Effector memory CD8-positive, alpha-beta T cell (primary cell): ENCODE measurements at regions not wholly inside any gene's neighbourhood (a gene's known extent, or its start where the extent isn't known, plus 50 kb on each side); places are given as distances from the start of the nearest gene placed in this dataset.
"Not testable (repeated sequence)": the region's sequence is repeated elsewhere in the genome, so short reads cannot be mapped to it uniquely, and the experiment has no call there.

Experiments used
- ATAC-seq: fragments of 150-1000 bp; cut with Tn5 transposase; replicated peaks from 2 replicates; pipeline ENCODE4 v1.10.0; 2021; ENCODE audit warnings: mild to moderate bottlenecking, moderate library complexity
- DNase-seq, 3 experiments: peaks; one replicate each; pipeline ENCODE4 v3.0.0; 2021
- H3K27ac Mint-ChIP-seq, 2 donors: one replicate each; pipeline ENCODE4 v1.8.0; 2022; ENCODE audit warnings: mild to moderate bottlenecking in 2 of 2, mixed read lengths in 2 of 2, moderate library complexity in 2 of 2
- H3K27me3 Mint-ChIP-seq, 2 donors: one replicate each; pipeline ENCODE4 v1.8.0; 2022; ENCODE audit warnings: mixed read lengths in 2 of 2
- H3K36me3 Mint-ChIP-seq: one replicate; pipeline ENCODE4 v1.8.0; 2022; ENCODE audit warnings: mild to moderate bottlenecking, moderate library complexity, mixed read lengths; ENCODE audit not compliant: insufficient read depth
- H3K4me1 Mint-ChIP-seq, 2 donors: one replicate each; pipeline ENCODE4 v1.8.0; 2022; ENCODE audit warnings: low read depth in 2 of 2, mixed read lengths in 2 of 2
- H3K4me3 Mint-ChIP-seq, 2 donors: one replicate each; pipeline ENCODE4 v1.8.0; 2022; ENCODE audit warnings: mild to moderate bottlenecking in 2 of 2, mixed read lengths in 2 of 2, moderate library complexity in 2 of 2
- H3K9me3 Mint-ChIP-seq, 2 donors: one replicate each; pipeline ENCODE4 v1.8.0; 2022; ENCODE audit warnings: mixed read lengths in 2 of 2

DNA sequence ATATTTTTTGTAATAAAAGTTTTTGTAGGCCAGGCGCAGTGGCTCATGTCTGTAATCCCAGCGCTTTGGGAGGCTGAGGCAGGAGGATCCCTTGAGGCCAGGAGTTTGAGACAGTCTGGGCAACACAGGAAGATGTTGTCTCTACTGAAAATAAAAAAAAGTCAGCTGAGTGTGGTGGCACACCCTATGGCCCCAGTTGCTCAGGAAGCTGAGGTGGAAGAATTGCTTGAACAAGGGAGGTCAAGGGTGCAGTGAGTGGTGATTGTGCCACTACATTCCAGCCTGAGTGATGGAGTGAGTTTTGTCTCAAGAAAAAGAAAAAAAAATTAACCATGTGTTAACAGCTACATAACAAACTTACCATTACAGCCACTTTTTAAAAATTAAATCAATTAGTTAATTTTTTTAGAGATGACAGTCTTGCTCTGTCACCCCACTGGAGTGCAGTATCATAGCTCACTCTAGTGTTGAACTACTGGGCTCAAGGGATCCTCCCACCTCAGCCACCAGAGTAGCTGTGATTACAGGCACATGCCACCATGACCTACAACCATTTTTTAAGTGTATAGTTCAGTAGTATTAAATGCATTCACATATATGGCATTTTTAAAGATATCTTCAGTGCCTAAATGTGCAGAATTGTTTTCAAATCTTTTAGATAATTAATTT is 67.2 kb upstream of the ACYP2 start:
- ATAC-seq (peak; percentile 84), DNase-seq (no peak)
- H3K4me3 Mint-ChIP-seq = no peak overlapping the region
- peaks cover 0 to 3% of the 10 kb centered on the region in 2 donors for H3K9me3 Mint-ChIP-seq
- peaks cover 3% of the 10 kb centered on the region for H3K36me3 Mint-ChIP-seq
- H3K27me3 Mint-ChIP-seq = no peaks in the 10 kb centered on the region
- H3K27ac Mint-ChIP-seq = peak overlapping the region in 1 of 2 donors; percentile 55
- H3K4me1 Mint-ChIP-seq = peaks cover 6 to 30% of the 10 kb centered on the region in 2 donors

DNA sequence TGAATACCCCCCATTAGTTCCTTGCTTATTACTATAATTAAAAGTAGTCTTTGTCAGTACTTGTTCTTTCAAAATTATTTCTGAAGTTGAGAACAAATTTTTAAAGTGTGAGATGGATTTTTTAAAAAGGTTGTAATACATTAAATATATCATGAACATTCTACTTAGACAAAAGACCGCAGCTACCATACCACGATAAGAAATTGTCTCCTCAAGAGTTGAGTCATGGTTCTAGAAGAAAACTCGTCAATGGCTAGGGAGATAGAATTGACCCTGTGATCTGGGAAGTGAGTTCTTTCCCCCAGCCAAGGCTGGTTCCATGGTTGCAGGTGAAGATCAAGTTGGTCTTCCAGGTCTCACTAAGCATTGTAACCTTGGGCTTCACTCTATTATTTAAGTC is 67.8 kb upstream of the ACYP2 start:
- ATAC-seq (no peak), DNase-seq (no peak)
- H3K36me3 Mint-ChIP-seq = peaks cover 3% of the 10 kb centered on the region
- H3K4me3 Mint-ChIP-seq = no peak overlapping the region
- no peaks in the 10 kb centered on the region for H3K27me3 Mint-ChIP-seq
- peaks cover 0 to 3% of the 10 kb centered on the region in 2 donors for H3K9me3 Mint-ChIP-seq
- H3K4me1 Mint-ChIP-seq = peaks cover 4 to 24% of the 10 kb centered on the region in 2 donors
- no peak overlapping the region for H3K27ac Mint-ChIP-seq

DNA sequence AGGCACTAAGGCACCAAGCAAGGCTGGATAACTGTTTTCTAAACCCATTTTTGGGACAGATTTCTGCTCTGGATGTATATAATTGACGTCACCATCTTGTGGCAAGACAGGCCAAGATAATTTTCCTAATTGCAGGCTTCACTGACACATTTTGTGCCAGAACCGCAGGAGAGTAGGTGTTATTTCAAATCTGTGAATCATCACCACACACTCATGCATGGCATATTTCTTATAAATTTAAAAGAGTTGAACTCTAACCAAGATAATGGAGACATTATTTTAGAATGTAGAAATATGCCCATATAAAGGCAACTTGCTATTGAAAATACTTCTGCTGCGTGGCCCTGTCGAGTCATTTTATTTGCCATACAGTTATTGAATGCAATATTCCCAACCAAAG is 68.3 kb upstream of the ACYP2 start:
- peak overlapping the region in 1 of 2 donors; percentile 15 for H3K27ac Mint-ChIP-seq
- DNase-seq (no peak), ATAC-seq (peak; percentile 55)
- peaks cover 3% of the 10 kb centered on the region for H3K36me3 Mint-ChIP-seq
- no peaks in the 10 kb centered on the region for H3K27me3 Mint-ChIP-seq
- peaks cover 0 to 3% of the 10 kb centered on the region in 2 donors for H3K9me3 Mint-ChIP-seq
- H3K4me3 Mint-ChIP-seq = no peak overlapping the region
- H3K4me1 Mint-ChIP-seq = peaks cover 4 to 22% of the 10 kb centered on the region in 2 donors

DNA sequence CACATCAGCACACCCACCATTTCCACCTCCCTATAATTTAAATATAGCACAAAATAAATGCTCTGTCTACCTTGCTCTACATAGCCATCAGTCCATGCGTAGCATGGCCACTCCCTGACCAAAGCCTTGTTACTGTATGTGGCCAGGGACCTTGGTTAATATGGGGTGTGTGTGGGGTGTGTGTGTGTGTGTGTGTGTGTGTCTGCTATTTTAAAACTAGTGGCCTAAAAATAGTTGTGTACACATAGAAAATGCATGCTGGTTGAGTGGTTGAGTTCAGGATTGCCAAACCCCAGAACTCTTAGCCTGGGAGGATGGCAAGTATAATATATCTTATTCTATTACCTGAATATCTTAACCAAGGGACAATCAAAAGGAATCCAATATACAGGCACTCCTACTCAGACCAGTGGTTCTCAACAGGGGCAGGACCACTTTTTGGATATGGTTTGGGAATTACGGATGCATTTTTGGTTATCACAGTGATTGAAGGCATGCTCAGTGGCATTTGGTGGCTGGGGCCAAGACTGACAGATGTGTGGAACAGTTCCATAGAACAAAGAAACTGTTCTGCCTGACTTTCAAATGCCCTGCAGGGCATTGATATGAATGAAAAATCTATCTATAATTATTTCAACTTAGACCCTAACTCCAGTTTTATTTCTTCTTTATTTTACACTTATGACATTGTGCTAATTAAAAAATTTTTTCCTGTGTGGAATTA is 72.3 kb upstream of the PSME4 start:
- no peak for DNase-seq
- Mint-ChIP-seq H3K27me3 (no peaks in the 10 kb centered on the region), H3K4me3 (no peak overlapping the region), H3K36me3 (peaks cover 2% of the 10 kb centered on the region), H3K4me1 (peaks cover under 1 to 11% of the 10 kb centered on the region in 2 donors), H3K9me3 (peaks cover 0 to 3% of the 10 kb centered on the region in 2 donors), H3K27ac (no peak overlapping the region)
- no peak for ATAC-seq

DNA sequence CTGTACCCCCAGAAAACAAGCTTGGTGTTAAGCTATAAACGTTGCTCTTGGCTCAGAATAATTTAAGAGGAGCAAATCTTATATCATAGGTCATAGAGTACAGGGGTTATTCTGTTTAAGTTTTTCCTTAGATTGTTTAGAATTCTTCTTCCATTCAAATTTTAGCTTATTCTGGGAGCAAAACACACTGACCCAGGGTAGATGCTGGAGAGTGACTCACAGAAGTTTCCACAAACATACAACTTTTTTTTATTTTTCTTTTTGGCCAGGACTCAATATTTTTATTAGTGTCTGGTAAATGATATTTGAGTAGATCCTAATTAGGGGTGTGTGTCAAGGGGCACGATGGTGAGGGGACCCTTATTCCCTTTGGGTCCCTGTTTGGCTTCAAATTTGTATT is 71.5 kb upstream of the PSME4 start:
- Mint-ChIP-seq H3K27me3 (no peaks in the 10 kb centered on the region), H3K4me3 (no peak overlapping the region), H3K4me1 (peaks cover 0 to 5% of the 10 kb centered on the region in 2 donors), H3K9me3 (peaks cover 0 to 3% of the 10 kb centered on the region in 2 donors), H3K27ac (no peak overlapping the region), H3K36me3 (no peaks in the 10 kb centered on the region)
- DNase-seq = no peak
- ATAC-seq = no peak

DNA sequence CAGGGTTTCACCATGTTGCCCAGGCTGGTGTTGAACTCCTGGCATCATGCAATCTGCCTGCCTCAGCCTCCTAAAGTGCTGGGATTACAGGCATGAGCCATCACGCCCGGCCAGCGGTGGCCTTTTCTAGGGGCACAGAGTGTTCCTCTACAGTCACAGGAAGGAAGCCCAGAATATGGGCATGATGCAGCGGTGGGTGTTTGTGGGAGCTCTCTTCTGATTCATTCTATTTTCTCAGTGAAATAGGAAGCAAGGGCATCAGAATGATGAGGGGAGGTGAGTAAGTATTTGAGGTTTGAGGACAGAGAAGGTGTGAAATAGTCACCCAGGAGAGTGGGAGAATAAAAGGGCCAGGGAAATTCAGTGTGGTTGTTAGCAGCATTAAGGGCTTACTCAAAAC is 70.3 kb upstream of the PSME4 start:
- Mint-ChIP-seq H3K36me3 (no peaks in the 10 kb centered on the region), H3K27ac (no peak overlapping the region), H3K27me3 (no peaks in the 10 kb centered on the region), H3K9me3 (peaks cover 0 to 3% of the 10 kb centered on the region in 2 donors), H3K4me1 (no peaks in the 10 kb centered on the region), H3K4me3 (no peak overlapping the region)
- ATAC-seq = peak; percentile 89
- DNase-seq = peak; percentile 6 to 10 (median 7)

DNA sequence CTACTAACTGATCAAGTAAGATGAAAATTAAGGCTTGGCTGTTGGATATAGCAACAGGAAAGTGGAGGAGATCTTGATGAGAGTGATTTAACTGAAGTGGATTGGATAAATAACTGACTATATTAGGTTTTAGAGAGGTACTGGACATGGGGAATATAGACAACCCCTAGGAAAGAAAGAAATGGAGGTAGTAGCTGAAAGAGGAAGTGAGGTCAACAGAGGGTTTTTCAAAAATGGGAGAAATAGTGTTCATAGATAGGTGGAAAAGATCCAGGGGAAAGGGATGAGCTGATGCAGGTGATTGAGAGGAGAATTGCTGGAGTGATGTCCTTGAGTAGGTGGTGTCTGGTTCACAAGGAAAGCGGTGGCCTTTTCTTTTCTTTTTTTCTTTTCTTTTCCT is 69.9 kb upstream of the PSME4 start:
- no peak overlapping the region for H3K4me3 Mint-ChIP-seq

DNA sequence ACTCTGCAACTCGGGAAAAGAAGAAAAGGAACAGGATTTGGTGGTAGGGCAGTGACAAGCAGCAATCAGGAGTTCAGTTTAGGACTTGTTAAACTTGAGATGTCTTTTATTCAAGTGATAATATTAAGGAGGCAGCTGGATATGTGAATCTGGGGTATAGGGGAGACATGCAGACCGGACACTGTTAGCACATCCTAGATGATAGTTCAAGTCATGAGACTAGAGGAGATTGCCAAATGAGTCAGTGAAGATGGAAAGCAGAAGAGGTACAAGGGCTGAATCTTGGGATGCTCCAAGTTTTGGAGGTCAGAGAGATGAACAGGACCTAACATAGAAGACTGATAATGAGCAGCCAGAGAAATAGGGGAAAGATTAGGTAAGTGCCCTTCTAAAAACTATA is 69.5 kb upstream of the PSME4 start:
- DNase-seq (no peak), ATAC-seq (no peak)
- Mint-ChIP-seq H3K4me3 (no peak overlapping the region), H3K4me1 (no peaks in the 10 kb centered on the region), H3K27ac (no peak overlapping the region), H3K9me3 (peaks cover 0 to 2% of the 10 kb centered on the region in 2 donors), H3K36me3 (peaks cover 3% of the 10 kb centered on the region), H3K27me3 (no peaks in the 10 kb centered on the region)

More for the DNA sequence above, 69.9 kb upstream of the PSME4 start:
- no peak overlapping the region for H3K27ac Mint-ChIP-seq
- H3K36me3 Mint-ChIP-seq = no peaks in the 10 kb centered on the region
- DNase-seq = no peak
- H3K27me3 Mint-ChIP-seq = no peaks in the 10 kb centered on the region
- no peaks in the 10 kb centered on the region for H3K4me1 Mint-ChIP-seq
- peaks cover 0 to 3% of the 10 kb centered on the region in 2 donors for H3K9me3 Mint-ChIP-seq
- ATAC-seq = no peak

DNA sequence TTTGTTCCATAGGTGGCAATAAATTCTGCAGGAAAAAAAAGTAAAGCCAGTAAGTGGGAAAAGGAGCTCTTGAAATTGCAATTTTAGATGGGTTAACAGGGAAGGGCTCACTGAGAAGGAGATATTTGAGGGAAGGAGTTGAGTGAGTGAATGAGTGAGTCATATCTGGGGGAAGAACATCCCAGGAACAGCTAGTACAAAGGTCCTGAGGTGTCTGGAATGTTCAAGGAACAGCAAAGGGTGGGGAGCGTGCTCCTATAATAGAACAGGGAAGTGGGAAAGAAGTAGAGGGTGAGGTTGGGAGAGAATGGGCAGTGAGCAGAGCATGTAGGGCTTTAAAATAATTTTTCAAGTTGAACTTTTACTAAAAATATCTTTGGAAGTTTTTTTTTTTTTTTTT is 68.0 kb upstream of the PSME4 start:
- Mint-ChIP-seq H3K4me1 (no peaks in the 10 kb centered on the region), H3K9me3 (no peaks in the 10 kb centered on the region), H3K27ac (no peak overlapping the region), H3K4me3 (no peak overlapping the region), H3K36me3 (peaks cover 5% of the 10 kb centered on the region), H3K27me3 (no peaks in the 10 kb centered on the region)
- DNase-seq = no peak
- no peak for ATAC-seq

DNA sequence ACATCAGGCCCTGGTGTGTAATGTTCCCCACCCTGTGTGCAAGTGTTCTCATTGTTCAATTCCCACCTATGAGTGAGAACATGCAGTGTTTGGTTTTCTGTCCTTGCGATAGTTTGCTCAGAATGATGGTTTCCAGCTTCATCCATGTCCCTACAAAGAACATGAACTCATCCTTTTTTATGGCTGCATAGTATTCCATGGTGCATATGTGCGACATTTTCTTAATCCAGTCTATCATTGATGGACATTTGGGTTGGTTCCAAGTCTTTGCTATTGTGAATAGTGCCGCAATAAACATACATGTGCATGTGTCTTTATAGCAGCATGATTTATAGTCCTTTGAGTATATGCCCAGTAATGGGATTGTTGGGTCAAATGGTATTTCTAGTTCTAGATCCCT is 60.5 kb upstream of the PSME4 start:
- not testable (repeated sequence) for ATAC-seq, H3K27ac Mint-ChIP-seq, DNase-seq, H3K27me3 Mint-ChIP-seq, H3K4me3 Mint-ChIP-seq, H3K36me3 Mint-ChIP-seq, H3K9me3 Mint-ChIP-seq, H3K4me1 Mint-ChIP-seq

DNA sequence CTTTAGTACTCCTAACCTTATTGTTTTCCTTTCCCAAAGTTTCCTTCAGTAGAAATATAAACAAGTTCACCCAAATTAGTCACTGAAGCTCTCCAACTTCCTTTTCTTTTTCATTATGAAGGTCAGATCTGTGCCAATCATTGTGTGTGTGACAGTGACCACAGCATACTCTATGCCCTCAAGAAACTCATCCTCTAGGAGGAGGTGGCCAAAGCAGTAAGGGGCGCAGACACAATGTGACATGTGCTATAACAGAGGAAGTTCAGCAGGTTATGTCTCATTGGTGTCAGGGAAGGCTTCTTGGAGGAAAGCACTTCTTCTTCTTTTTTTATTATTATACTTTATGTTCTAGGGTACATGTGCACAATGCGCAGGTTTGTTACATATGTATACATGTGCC is 60.0 kb upstream of the PSME4 start:
- Mint-ChIP-seq H3K4me1 (no peaks in the 10 kb centered on the region), H3K9me3 (no peaks in the 10 kb centered on the region), H3K27me3 (no peaks in the 10 kb centered on the region), H3K36me3 (peaks cover 5% of the 10 kb centered on the region), H3K27ac (no peak overlapping the region), H3K4me3 (no peak overlapping the region)
- no peak for DNase-seq
- no peak for ATAC-seq

DNA sequence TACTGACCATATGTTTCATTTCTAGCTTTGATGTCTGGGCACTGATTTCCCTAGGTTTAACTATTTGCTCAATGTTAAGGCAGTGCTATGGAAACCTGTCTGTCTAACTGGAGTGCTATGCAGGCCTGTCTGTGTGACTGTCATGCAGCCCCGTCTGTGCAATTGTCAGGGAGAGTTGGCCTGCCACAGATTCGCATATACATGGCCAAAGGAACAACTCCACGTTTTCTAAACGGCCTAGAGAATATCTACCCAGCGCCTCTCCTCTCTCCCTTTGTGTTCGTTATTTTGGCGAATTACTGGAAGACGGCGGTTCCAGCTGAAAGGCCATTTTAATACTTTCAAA is 59.6 kb upstream of the PSME4 start:
- Mint-ChIP-seq H3K4me1 (no peaks in the 10 kb centered on the region), H3K9me3 (no peaks in the 10 kb centered on the region), H3K36me3 (peaks cover 4% of the 10 kb centered on the region), H3K27me3 (no peaks in the 10 kb centered on the region), H3K27ac (no peak overlapping the region), H3K4me3 (no peak overlapping the region)
- no peak for ATAC-seq
- DNase-seq = no peak

DNA sequence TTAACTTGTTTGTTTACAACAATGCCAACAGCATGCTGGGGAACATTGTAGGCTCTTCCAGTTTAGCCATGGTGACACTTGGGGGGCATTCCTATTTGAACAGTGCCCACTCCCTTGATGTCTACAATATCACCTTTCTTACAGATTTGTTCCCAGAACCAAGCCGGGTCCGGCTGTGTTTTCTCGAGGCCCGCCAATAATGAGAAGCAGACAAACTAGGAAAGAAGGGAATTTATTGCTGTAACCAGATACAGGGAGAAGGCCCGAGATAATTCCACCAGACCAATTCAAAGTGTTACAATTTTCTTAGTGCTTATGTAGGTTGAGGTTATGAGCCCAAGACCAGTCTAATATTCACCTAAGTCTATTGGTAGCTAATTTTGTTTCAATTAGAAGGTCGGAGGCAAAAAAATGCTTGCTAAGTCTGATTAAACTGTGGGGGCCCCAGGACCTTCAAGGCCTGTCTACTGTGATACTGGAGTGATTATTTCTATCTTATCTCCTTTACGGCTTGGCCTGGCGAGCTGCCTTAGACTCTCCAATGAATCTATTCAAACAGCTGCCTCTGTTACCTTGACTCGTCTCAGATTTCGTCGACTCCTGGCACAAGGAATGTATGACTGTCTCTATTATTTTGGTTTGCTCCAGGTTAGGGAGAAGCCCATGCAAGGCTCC is 59.1 kb upstream of the PSME4 start:
- ATAC-seq (no peak), DNase-seq (no peak)
- no peaks in the 10 kb centered on the region for H3K27me3 Mint-ChIP-seq
- no peaks in the 10 kb centered on the region for H3K4me1 Mint-ChIP-seq
- no peaks in the 10 kb centered on the region for H3K9me3 Mint-ChIP-seq
- no peak overlapping the region for H3K4me3 Mint-ChIP-seq
- H3K36me3 Mint-ChIP-seq = no peaks in the 10 kb centered on the region
- H3K27ac Mint-ChIP-seq = no peak overlapping the region
